GM21528 (cell line): ENCODE measurements at regions not wholly inside any gene's neighbourhood (a gene's known extent, or its start where the extent isn't known, plus 50 kb on each side); places are given as distances from the start of the nearest gene placed in this dataset.

Source experiments
- ATAC-seq: cut with Tn5 transposase; IDR thresholded peaks from one replicate; pipeline ENCODE4 v1.9.1; 2021; ENCODE audit warnings: mild to moderate bottlenecking, moderate library complexity; ENCODE audit not compliant: unreplicated experiment, low FRiP score

DNA sequence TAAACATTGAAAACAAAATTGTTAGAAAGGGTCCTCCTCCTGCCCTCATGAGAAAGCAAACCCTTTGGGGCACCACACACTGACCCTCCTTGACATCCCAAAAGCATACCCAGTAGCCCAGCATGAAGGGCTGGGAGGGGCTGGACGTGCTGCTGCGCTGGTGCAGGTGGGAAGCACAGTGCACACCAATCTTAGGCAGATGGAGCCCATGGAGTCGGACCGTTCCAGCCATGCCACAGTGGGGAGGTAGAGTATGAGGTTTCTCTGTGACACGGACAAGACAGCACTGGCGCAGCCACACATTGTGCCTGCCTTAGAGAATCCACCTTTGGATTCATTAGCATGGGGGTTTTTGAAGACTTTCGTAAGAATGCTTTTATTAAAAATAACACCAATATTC is 544.2 kb upstream of the FRG1 start:
- no peak for ATAC-seq

DNA sequence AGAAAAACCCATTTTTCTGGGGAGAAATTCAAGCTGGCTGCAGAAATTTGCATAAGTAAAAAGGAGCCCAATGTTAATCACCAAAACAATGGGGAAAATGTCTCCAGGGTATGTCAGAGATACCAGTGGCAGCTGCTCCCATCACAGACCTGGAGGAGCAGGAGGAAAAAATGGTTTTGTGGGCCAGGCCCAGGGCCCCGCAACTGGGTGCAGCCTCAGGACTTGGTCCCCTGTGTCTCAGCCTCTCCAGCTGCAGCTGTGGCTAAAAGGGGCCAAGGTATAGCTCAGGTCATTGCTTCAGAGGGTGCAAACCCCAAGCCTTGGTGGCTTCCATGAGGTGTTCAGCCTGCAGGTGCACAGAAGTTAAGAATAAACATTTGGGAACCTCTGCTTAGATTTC is 536.4 kb upstream of the FRG1 start:
- ATAC-seq, result no peak

DNA sequence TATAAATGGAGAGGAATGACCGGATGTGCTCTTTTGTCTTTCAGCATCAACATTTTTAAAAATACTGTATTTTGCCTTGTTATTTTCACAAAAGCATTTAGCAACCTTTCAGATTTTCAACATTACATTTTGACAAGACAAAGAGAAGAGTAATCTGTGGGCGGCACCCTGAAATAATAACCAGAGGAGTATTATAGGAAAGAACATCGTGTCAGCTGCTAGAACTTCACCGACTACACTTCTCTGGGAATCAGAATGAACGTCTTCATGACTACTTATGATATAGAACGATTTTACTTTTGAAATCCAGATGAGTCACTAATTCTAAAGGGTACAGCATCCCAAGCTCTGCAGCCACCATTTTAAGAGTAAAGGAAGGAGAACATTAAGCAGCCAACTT is 531.5 kb upstream of the FRG1 start:
- ATAC-seq, result no peak

DNA sequence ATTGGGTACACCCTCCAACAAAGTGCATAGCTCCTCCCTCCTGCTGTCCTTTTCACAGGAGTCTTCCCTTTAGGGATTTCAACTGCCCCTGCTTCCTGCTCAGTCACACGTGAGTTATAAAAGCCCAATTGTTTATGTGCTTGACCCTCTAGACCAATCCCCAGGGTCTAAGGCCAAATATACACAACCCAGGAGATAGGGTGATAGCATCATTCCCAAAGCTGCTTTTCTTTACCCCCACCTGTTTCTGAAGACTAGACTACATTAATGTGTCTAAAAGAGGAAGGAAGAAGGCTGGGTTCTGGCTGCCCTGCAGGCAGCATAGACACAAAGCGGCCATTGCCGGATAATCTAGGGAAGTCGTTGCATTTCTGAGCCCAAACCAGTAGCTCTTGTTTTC is 526.7 kb upstream of the FRG1 start:
- no peak for ATAC-seq

DNA sequence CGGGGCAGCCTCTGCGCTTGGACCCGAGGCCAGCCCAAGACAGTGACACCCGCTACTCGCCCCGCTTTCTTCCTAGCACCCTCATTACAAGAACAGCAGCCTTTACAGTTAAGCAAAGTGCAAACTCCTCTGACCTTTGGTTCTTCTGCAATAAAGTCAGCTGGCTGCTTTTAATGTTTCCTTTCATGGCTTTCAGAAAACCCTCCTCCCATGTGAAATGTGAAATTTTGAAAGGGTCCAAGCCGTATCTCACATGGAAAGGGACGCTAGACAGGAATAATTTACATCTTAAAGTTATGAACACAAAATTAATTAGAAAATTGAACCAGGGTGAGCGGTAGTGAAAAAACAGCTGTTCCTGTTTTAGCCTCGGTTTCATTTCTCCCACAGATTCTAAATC is 520.1 kb upstream of the FRG1 start:
- no peak for ATAC-seq

DNA sequence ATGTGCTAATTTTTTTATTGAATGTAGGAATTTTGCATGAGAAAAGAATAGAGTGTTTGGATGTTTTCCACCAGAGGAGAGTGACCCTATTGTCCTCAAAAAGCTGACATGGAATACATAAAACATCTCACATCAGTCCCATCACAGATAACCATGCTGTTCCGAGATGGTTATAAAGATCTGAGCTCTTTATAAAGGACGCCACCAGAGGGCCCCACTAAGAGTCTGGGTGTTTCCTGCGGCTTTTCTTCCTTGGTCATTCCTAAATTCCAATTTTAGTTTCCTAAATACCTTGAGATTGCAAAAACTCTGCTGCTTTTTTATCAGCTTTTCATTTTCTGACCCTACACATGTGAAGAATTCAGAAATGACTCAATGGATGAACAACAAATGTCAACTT is 504.5 kb upstream of the FRG1 start:
- no peak for ATAC-seq

DNA sequence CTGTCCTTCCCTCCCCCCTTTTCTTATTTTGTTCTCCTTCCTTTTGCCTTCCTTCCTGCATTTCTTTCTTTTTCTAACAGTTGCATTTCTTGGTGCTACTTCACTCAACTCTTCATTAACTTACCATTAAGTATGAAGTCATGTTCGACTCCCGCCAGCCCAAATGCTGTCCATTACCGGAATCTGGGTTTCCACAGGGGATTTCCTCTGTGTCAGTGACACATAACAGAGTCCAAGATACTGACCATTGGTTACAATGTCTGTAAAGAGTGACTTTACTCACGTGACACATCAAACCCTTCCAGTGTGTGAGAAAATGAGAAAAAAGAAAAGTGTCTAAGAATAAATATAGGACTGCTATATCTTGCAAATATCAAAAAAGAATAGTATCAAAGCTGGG is 500.0 kb upstream of the FRG1 start:
- ATAC-seq, result no peak

DNA sequence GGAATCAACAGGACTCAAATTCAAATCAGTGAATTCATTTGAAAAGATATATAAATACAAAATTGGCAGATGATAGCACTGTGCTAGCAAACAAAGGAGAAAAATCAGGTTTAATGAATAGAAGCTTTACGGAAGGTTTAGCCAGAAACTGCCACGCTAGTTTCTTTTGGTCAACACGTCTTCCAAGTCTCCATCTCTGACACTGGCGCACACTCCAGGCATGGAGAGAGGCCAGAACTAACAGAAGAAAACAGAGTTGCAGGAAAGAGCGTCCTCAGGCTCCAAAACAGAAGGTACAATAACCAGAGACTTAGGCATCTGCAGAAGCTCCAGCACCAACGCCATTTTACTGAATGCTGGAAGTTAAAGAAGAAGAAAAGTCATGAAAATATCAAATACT is 497.3 kb upstream of the FRG1 start:
- no peak for ATAC-seq

DNA sequence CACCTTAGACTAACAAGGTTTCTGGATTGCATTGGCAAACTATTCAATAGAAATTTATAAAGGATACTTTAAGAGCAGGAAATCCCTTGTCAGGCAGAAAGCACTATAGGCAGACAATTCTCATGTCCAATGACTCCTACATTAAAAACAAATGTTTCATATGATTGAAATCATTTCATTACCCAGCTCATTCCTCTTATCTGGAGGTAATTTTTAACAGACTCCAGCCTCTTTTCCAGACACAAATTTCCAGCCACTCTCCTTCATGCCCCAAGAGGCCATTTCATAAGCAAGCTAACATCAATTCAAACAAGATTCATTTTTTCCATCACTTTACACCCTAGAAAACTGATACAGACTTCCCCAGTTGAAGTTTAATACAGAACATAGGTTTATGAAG is 495.1 kb upstream of the FRG1 start:
- no peak for ATAC-seq

DNA sequence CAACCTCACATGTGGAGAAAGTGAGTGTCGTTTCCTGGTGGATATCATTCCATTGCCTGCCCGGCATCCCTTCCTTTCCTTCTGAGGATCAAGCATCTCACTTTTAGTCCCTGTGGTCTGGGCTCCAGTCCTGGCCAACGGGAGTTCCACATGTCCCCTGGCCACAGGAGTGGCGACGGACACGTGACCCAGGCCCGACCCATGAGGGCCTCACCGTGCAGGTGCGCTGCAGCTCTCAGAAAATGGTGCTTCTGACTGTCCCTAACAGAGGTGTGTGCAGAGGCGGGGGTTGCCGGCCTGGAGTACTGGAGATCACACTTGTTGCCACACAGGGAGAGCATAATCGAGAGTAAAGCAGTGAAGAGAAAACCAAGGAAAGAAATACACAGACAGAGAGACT is 476.9 kb upstream of the FRG1 start:
- ATAC-seq, result no peak

DNA sequence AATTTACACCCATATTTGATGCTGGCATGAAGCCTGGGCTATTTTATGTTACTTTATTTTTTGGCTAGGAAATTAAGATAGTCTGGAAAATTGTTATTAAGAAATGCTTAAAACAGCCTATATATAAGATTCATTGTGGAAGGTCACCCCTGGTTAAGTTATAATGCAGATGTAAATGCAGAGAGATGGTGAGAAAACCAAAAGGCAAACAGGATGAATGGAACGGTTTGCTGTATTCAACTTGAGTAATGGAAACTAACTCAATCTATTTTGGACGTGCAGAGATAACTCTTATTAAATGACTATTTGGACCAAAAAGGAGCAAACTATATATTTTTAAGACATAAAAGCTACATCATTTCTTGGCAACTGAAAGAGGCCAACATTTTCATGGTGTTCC is 446.3 kb upstream of the FRG1 start:
- no peak for ATAC-seq

DNA sequence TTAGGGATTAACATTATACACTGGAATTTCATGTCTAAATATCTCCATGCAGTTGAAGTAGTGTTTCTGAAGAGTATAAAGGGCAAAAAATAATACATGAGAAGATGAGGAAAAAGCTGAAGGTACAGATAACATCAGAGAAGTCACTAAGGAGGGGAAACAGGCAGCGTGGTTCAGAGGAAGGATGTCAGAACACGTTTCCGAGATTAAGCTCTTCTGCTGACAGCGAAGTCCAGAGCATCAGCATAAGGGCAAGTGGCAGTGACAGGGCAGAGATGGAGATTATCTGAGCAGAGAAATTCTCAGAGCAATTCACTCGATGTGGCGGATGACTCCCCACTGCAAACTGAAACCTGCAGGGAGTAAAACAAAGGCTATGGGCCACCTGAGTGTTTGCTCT is 443.2 kb upstream of the FRG1 start:
- ATAC-seq, result no peak

DNA sequence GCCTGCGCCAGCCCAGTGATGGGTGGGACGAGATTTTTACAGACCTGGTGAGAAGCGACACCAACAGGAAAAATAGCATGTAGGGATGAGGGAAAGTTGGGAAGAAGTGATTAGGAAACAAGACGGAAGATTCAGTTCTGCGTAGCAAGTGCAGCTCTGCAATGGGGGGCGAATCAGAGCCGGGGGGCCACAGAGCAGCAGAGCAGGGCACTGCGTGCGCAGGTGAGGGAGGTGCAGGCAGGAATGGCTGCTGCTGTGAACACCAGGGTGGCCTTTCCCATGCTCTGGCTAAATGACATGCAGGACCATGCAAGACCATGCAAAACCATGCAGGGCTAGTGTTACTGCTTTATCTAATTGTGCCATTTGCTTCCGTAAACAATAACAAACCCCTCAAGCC is 442.7 kb upstream of the FRG1 start:
- ATAC-seq, result no peak

DNA sequence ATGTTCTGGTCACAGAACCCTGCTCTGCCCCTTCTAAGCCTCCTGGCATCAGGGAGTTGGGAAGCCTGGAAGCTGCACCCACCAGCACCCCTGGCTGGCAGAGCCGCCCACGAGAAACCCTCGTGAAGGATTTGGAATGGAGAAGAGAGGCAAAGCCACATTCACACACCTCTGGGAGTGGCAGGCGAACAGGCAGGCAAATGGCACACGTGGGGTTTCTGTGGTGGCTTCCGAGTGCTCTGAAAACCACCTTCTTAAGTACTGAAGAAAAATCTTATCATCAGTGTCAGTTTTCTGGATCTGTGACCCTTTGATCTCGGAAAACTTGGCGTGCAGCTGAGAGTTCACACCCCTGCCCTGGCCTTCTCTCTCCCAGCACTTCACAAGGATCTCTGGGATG is 442.2 kb upstream of the FRG1 start:
- ATAC-seq, result no peak

DNA sequence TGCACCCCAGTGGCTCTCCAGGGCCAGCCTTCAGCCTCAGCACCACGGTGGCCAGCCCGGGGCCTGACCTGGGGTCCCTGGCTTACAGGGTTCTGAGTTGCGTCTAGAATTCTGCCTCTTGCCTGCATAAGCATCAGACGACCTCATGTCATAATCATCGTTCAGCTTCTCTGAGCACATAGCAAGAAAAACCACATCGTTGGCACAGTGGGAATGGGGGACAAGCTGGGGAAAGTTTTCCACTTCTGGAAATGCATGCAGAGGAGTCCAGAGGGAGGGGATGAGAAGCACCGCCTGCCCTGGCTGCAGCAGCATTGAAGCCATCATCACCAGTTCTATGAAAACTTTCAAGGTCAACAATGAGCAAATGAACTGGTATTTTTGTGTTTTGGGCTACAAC is 441.0 kb upstream of the FRG1 start:
- ATAC-seq, result no peak

DNA sequence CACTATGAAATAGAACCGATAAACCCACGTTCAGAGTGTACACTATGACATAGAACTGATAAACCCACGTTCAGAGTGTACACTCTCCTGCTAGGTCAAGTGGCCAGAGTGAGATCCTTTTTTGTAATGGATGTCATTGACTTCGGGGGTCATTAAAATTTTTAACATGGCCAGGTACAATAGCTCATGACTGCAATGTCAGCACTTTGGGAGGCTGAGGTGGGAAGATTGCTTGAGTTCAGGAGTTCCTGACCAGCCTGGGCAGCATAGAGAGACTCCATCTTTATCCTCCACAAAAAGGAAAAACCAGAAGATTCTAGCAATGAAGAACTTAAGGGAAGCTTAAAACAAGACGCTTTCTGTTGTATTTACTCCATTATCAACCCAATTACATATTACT is 439.7 kb upstream of the FRG1 start:
- no peak for ATAC-seq

DNA sequence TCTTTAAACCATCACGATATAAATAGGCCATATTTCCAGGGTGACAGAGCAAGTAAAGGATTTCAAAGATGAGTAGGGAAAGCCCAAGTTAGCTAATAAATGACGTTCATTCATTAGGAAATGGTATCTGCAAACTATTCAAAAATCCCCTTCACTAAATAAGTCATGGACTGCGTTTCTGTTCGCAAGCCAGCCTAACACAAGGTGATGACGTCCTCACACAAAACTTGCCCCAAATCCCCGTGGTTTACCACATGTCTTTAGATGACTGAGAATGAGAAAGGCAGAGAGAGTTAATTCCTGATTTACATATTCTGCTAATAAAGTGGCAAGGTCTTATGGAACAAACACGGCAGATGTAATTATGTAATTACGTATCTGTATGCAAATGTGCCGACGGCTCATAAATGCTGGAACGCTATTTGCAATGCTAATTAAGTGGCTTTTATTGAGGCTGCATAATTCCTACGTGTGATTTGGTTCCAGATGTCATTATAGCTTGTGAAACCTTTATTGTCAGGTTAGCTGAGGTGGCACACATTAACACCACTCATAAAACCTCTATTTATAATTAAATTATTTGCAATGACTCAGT is 437.7 kb upstream of the FRG1 start:
- no peak for ATAC-seq

DNA sequence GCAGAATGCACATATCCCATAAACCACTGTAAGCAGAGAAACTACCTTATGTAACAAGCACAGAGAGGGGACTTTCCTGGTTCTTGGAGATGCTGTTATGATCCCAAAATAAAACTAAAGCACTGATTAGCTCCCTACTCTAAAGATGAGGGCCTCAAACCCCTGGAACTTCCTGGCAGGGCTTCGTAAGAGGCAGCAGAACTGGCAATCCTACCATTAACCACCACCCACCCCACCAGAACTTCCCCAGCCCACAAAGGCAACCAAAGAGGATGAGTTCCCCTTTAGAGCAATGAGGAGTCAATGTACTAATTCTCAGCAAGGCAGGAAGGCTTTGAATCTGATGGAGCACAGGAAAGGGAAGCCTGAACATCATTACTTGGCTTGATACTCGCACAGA is 436.5 kb upstream of the FRG1 start:
- ATAC-seq, result no peak

DNA sequence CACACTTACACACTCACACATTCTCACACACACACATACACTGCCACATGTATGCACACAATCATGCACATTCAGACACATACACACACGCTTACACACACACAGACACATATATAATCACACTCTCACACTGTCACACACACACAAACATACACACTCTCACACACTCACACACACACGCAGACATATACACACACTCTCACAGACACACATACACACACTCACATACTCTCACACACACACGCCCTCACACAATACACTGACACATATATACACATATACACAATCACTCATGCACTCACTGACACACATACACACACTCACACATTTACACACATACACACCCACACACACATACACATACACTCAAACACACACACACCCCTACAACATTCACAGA is 435.3 kb upstream of the FRG1 start:
- no peak for ATAC-seq

DNA sequence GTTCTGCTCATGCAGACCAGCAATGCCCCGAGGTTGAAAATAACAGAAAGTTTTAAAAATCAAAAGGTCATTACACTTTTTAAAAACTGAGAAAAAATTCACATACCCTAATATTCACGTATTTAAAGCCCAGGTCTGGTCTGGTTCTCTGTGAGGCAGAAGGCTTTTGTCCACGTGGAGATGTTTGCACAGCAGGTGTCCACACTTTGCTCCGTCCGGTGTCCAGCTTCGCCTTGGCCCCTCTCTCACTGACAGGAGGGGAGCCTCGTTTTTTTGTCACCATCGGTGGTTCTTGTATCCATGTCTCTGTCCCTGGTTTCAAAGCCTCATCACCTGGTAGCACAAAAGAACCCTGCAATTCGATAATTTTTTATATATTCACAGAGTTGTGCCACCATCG is 434.6 kb upstream of the FRG1 start:
- ATAC-seq, result no peak

DNA sequence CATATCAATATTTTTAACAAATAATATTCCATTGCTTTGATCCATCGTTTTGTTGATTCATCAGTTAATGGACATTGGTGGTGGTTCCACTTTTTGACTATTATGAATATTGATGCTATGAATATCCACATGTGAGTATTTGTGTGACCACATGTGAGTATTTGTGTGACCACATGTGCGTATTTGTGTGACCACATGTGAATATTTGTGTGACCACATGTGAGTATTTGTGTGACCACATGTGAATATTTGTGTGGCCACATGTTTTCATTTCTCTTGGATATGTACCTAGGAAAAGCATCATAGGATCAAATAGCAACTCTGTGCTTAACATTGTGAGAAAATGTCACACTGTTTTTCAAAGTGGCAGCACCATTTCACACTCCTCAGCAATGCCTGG is 433.6 kb upstream of the FRG1 start:
- ATAC-seq, result no peak

DNA sequence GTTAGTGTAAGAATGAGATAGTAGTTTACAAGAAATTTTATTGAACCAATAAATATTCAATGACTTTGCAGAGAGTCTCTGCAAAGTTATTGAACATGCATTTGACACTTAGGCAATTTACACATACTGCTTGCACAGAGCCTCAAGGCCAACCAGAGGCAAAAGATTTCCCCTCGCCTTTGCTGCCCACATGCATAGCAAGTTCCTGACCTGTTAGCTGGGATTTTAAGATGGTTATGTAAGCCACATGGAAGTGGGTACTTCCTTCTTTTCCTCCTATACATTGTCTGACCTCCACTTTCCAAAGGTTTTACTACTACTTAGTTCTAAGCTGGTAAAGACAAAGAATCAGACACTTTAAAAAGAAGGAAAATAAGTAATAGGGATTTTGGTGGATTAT is 430.1 kb upstream of the FRG1 start:
- no peak for ATAC-seq

DNA sequence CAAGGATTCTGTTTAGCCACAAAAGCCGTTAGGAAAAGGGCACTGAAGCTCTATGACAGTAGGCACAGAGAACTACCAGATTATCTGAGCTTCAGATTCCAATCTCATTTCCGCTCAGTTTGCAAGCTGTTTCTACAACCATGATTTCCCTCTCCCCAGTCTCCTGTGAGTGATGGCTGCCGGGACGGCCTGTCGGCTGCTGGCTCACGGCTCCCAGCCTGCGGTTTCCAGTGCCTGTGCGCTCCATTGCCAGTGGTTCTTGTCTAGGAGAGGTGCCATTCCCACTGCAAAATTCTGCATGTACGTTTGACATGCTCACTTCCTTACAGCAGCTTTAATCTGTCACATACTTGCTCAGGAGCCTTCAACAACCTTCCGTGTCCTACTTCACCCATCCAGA is 429.1 kb upstream of the FRG1 start:
- no peak for ATAC-seq
